ENCODE measurements at regions not wholly inside any gene's neighbourhood (a gene's known extent, or its start where the extent isn't known, plus 50 kb on each side); places are given as distances from the start of the nearest gene placed in this dataset.

DNA sequence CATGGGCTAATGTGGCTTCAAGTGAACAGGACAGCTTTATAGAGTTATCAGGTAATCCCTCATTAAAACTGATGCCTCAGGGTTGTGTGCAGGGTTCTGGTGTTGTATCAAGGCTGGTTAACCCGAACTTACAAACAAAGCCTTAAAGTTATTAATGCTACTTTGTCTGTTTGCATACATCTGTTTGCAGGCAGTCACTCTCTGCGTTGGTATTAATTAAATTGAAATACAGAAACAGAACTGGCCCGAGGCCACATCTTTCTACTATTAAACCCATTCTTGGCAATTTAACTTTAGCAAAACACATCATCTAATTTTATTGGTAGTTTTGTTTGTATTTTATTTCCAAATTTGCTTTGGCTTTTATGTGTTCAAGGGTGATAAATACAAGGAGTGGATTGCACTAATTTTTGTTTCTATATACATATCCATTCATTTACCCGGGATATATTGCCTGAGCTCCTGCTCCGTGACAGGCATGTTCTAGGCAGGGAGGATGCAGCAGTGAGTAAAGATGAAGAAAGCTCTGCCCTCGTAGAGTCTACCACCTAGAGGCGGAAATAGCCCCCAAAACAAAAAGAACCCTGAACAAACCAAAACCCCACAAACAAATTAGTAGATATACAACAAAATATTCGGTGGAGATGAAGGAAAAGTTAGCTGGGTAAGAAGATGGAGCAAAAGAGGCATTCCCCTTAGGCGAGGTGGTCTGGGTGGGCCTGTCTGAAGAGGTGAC lies 164.2 kb downstream of the MACROH2A1 start:
- DNase-seq (ENCODE audit: low read depth) = no peak

DNA sequence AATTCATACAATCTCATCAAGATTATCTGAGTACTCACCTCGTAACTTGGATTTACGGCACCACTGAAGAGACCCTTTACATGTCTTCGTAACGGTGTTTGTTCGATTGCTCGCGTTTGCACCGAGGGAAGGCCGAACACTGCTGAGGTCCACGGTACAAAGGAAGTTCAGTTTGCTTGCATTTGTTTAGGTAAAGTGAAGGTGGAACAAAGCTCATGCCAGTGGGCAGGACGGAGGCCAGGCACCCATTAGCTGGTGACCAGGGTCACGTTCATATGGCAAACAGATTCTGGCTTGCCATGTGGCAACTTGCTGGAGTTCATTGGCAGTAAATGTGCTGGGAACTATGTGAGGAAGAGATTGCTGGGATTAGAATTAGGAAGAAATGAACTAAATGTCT lies 164.8 kb downstream of the MACROH2A1 start:
- no peak for DNase-seq (ENCODE audit: low read depth)

DNA sequence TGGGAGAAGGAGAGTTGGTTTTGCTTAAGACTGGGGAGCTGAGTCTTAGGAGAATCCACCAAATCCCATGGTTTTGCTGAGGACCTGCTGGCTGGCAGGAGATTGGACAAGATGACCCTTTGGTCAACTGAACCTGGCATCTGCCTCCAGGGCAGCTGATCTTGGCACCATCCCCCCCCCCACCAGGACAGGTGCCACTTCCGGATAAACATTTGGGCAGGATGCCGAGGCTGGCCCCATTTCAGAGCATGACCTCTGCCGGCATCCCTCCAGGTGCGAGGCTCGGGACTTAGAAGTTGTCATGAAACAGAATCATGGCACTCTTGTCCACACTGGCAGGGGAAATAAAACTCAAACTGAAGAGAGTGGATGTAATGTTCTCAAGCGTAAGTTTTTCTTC lies 165.6 kb downstream of the MACROH2A1 start:
- no peak for DNase-seq (ENCODE audit: low read depth)

DNA sequence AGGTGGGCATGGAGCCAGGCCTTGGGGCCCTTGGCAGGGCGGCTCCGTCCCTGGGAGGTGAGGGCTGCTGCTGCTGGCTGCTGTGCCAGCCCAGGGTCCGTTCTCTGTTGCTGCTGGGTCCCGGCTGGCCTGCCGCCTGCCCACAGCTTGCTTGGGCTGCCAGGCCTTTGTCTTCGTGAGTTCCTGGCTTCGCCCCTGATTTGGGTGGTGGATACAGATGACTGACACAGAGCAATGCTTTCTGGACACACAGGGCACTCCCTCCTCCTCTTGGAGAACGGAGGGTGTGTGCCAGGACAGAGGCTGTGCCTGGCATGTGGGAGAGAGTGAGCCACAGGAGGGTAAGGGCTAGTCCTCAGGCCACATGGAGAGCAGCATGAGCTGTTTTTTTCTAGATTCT lies 166.1 kb downstream of the MACROH2A1 start:
- no peak for DNase-seq (ENCODE audit: low read depth)

DNA sequence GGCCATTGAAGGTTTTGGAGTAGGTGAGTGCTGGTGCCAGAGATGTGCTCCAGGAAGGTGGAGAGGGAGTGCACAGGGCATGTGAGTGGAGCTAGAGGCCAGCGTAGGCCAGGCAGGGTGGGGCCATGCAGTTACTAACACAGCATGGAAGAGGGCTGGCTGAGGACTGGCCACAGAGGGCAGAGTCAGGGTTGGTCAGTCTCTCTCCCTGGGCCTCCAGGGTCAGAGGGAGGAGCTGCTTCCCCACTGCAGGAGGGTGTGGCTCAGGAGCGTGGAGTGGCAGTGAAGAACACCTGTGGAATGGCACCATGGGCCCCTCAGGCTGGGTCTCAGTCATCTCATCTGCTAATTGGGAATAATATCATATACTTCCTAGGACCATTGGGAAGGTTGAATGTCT lies 167.7 kb downstream of the MACROH2A1 start:
- DNase-seq (ENCODE audit: low read depth) = no peak

DNA sequence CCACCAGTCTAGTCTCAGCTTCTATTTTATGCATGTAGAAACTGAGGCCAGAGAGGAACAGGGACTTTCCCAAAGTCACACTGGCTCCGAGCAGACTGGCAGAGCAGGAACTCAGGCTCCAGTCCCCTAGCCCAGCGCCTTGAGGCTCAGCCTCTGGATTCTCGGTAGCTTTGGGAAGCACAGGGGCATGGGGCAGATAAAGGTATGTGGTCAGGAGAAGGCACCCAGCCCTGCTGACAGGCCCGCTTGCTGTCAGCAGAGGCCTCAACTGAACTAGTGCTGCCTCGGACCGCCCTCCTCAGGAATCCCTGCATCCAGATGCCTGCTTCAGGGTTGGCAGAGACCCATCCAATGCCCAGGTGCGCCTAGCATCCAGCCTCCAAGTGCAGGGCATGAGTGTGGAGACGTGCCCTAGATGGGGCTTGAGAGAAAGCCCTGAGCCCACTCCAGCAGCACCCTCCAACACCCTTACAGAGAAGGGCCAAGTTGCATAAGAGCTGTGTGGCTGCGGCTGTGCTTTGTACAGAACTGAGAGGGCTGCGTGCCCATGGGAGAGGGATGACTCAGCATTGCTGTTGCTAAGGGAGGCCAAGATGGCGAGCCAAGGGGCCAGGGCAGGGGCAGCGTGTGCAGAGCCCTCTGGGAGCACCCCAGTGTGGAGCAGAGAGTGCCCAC lies 168.6 kb downstream of the MACROH2A1 start:
- DNase-seq (ENCODE audit: low read depth) = peak; percentile 52

DNA sequence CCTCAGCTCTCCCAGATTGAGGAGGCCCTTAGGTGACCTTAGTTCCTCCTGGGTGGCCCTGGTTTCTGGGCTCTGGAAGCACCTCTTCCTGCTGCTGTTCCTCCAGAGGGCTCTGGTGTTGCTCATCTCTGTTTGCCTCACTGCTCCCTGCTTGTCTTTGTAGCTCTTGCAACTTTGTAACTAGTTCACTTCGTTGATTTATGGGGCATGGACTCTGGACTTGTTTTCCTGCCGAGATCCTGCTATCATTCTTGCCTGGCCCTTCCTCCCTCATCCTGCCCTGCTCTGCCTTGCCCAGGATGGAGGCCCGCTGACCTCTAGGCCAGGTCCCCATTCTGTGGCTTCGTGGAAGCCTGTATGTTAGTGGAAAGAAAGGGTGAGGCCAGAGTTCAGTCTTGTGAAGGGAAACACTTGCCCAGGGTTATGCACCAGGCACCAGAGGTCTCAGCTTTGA lies 169.3 kb downstream of the MACROH2A1 start:
- DNase-seq (ENCODE audit: low read depth) = no peak

DNA sequence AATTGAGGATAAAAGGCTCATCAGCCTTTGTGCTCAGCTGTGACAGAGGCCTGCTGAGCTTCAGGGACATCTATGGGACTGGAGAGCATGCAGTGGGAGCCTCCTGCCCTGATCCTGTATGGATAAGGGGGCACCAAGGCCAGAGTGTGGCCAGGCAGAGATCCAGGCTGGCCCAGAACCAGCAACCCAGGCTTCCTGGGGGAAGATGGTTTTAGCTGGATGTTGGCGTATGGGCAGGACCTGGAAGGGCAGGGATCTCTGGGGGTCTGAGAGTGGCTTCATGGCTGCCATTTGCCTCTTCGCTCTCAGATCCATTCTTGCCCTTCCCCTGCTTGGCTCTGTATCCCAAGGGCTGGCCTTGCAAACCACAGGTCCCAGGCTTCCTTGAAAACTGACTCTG lies 169.9 kb downstream of the MACROH2A1 start:
- DNase-seq (ENCODE audit: low read depth) = no peak

DNA sequence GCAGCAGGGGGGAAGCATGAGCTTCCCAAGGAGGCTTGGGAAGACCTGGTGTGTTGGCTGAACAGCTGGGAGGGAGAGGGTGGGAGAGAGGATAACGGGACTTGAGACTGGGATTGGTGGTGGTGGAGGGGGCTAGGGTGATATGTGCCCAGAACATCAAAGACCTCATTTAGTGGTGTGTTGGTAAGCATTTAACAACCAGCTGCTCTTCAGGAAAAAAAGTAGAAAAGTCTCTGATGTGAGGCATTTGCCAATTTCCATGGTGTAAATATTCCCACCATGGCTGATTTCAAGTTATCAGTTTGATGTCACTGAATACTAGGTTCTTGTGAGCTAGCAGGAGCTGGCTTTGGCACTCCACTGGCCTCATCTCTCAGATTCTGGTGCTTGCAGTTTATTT lies 170.8 kb downstream of the MACROH2A1 start:
- DNase-seq (ENCODE audit: low read depth) = no peak

DNA sequence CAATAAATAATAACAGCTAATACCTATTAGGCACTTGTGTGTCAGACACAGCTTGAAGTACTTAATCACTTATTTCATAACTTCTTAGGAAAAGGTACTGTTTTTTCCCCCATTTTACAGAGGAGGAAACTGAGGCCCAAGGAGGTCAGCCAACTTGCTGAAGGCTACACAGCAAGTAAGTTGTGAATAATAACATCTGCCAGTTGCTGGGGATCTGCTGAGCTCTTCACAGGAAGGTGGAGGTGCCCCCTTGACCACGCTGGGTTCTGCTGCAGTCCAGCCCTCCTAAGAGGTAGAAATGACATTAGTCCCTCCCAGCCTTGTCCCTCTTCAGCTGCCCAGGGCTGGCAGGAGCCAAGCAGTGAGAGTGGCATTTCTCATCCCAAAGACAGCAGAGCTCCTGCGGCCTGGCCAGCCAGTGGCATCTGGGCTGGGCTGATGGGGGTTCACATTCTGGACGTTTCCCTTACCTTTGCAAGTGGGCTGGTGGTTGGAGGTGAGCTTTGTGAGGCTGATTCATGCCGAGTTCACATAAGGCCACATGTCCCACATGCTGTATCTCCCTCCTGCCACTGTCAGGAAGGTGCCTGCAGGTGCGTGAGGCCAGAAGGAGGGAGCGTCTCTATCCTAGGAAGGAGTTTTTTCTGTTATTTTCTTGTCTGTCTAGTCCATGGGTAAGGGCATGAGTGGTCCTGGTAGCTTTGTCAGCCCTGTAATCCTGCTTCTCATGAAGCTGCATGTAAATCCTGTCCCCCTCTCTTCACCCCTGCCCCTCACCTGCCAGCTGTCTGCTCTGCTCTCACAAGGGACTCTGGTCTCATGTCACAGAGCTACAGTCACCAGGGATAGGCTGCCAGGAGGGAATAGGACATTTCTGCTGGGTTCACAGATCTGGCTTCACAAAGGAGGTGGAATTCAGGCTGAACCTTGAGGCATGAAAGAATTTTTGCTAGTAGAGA lies 171.7 kb downstream of the MACROH2A1 start:
- no peak for DNase-seq (ENCODE audit: low read depth)

DNA sequence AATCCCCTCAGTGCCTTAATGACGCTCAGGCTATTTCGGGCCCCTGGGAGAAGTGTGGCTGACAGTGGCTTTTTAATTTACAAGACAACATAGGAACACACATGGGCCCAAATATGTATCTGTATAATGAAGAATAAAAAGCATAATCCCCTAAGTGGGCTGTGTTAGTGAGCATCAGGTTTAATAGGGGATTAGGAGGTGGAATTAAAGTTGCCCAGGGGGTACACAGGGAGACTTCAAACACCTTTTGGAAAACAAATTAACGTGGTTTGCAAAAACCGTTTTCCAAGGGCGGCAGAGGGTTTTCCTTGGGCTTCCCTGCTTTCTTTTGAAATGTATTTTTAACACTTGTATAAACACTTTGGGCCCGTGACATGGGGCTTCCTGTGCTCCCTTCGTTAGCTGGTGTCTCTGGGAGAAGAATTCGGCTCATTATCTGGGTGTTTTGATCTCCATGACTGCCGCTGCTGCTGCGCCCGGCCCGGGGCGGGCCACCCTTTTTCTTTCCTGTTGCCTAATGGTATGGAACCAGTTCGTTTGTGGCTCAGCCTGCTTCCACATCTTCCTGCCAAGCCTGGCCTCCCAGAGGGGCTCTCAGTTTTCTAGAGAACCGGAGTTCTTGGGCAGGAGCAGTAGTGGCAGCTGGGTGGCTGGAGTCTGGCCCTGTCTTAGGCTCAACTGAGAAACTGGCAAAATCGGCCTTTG lies 173.0 kb downstream of the MACROH2A1 start:
- DNase-seq (ENCODE audit: low read depth) = no peak

DNA sequence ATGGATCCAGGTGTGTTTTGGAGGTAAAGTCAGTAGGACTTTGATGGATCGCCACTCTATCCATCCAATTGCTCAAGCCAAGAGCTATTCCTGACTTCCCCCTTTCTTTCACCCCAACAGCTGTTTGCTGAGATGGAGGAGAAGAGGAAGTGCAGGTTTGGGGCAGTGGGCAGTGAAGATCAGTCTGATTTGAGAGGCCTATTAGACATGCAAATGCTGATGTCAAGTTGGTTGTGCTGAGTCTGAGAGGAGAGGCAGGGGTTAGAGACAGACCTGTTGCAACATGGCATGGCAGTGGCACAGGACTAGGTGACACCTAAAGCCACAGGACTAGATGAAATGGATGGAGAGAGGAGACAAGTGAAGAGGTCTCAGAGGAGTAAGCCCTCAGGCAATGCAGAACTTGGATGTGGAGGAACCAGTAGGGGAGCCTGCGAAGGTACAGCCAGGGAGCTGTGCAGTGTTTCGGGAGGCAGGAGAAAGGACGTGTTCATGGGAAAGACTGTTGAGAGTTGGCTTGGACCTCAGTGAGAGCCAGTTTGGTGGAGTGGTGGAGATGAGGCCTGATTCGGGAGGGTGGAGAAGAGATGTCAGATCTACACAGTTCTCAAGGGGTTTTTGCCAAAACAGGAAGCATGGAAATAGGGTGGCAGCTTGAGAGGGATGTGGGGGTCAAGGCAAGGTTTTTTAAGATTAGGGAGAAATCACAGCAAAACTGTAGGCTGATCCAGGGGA lies 175.0 kb downstream of the MACROH2A1 start:
- DNase-seq (ENCODE audit: low read depth) = no peak

DNA sequence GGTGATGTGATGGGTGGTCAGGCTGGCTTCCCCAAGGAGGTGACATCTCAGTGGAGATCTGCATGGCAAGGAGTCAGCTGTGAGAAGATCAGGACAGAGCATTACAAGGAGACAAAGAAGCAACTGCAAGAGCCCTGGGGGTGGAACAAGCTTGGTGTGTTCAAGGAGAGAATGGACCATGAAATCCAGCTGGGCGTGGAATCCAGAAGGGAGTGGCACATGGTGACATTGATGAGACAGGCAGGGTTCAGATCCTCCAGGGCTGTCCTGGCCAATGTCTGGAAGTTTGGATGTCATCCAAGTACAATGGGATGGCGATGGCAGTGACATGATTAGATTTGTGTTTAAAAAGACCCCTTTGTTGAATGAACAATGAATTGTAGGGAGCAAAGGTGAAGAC lies 175.6 kb downstream of the MACROH2A1 start:
- no peak for DNase-seq (ENCODE audit: low read depth)

DNA sequence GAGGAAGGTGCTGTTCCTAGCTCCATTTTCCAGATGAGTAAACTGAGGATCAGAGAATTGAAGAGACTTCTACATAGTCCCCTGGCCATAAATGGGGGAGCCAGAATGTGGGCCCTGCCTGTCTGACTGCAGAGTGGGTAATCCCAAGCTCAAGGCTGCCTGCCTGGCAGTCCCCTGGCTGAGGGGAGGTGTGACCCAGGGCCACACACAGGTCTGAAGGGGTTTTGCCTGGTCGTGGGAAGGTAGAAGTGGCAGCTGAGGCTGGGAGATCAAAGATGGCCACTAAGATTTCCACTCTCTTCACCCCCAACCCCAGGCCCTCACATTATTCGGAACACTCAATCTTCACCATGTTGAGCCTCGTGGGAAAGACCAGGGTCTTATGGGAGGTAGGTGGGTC lies 176.3 kb downstream of the MACROH2A1 start:
- DNase-seq (ENCODE audit: low read depth) = no peak

DNA sequence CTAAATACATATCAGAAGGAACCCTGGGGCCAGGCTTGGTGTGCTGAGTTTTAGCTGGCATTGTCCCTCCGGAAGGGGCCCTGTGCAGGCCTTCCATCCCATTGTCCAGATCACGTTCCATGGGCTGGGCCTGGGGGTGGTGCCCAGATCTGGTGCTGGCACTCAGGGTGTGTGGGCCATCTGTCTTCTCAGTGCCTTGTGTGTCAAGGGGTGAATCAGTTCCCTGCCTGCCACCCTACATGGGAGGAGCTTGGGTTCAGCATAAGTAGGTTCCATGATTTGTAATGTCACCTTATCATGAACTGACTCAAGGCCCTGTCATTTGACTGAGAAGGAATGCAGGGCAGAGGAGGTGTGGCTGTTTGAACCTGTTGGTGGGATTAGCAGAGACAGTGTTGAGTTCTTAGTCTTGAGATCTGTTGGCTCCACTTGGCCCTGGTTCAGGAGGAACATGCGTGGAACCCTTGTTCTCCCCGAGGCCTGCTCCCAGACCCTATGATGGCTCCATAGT lies 176.8 kb downstream of the MACROH2A1 start:
- no peak for DNase-seq (ENCODE audit: low read depth)

DNA sequence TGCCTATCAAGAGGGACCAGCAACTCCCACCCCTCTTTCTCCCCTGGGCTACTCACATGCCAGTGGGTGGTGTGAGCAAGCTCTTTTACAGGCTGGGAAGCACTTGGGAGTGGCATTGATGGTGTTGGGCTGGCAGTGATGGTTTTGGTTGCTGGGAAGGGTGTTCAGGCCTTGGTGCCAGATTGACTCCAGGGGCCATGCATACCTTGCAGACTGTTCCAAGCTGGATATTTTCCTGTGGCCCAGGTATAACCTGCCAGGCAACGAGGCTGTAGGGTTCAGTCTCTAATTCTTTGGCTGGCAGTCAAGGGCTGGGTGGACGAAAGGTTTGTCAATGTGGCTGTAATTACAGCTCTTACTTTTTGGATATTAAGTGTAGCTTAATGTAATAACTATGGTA lies 177.3 kb downstream of the MACROH2A1 start:
- DNase-seq (ENCODE audit: low read depth) = no peak

DNA sequence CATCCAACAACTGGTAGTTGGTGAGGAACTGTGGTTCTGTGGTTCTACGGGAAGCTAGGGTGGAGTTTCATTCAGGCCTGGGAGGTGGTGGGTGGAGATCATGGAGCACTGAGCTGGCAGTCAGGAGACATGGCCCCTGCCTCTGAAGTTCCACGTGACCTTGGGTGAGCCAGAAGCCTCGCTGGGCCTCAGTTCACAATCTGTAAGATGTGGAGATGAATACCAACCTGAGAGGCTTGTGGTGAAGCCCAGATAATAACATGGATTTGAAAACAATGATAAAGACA lies 177.9 kb downstream of the MACROH2A1 start:
- no peak for DNase-seq (ENCODE audit: low read depth)

DNA sequence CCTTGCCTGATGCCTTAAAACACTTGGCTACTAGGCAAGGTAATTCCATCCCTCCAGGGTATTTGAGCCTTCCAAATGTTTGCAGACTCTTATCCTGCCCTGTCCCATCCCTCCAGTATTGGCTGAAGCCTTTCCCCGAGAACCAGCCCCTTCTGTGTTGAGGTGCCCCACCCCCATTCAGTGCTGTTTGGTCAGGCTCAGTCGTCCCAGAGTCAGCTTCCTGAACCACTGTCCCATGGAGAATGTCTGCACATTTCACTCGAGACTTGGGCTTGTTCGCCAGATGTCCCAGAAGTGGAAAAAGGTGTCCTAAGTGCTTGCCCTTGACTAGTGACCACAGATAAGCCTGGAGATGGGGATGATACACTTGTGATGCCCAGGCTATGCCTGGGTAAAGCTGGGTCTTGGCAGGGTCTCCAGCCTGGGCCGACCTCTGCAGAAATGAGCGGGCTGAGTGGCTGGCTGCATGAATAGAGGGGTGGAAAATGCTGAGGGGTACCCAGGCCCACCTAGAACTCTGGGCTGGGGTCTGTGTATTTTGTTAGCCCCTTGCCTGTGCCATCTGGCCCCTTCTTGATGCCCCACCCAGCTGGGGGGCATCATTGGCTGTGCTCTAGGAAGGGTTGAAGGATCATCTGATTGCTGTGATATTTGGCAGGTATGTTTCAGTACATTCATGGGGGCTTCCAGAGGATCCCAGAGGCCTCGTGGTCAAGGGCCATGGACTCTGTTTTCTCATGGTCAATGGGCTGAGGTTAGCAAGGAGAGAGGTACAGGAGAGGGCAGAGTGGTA lies 178.4 kb downstream of the MACROH2A1 start:
- no peak for DNase-seq (ENCODE audit: low read depth)

DNA sequence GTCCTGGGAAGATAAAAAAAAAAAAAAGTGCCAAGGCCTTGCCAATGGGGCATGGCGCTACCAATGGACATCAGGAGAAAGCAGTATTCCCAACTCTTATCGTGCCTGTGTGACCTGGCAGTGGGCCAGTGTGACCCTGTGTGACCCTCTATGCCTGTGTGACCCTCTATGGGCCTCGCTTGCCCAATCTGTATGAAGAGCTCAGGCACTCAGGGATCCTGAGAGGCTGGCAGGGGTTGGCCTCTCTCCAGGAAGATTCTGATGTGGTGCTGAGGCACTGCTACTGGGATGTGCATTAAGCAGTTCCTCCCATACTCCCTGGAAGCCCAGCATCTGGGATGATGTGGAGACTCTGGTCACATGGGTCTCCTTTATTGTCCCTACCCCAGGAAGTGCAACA lies 179.2 kb downstream of the MACROH2A1 start:
- DNase-seq (ENCODE audit: low read depth) = no peak

DNA sequence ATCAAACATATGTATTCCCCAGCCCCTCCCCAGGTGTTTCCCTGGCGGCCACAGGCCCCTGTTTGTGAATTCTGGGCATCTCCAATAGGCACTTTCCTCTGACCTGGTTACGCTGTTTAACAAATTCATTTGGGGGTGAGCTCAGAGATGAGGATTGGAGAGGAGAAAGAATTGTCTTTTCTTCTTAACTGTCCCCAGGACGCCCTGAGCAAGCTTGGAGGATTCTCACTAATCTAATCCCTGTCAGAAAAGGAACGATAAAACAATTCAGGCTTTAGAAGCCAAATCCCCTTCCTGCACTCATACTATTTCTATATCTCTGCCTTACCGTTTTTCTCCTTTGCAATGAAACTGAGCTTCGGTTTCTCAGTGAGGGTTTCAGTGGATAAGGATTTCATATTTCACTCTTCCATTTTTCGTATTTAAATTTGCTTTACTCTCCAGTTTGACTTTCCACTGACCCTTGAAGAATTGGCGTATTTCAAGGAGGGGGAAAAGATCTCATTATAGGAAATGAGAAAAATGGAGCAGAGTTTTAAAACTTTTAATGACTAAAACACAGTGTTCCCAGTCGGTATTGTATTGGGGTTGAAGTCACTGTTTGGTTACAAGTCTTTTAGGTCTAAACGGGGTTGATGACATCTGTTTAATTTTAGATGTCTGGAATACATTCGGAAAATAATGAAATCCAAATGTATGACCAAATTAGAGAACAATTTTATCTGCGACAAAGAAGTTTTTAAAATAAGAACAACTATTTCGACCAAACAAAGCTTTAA lies 180.1 kb downstream of the MACROH2A1 start:
- no peak for DNase-seq (ENCODE audit: low read depth)

All from EH (cell line).